Skeletal muscle tissue (tissue), 3 donors: ENCODE measurements at regions not wholly inside any gene's neighbourhood (a gene's known extent, or its start where the extent isn't known, plus 50 kb on each side); places are given as distances from the start of the nearest gene placed in this dataset.

Source experiments
- H3K27ac ChIP-seq: one replicate; pipeline ENCODE4 v1.7.0; 2013; ENCODE audit warnings: mild to moderate bottlenecking, low read depth, low read length, inconsistent platforms
- H3K27me3 ChIP-seq, 3 donors: one replicate each; pipeline ENCODE4 v1.7.0; 2013; ENCODE audit warnings: low read length in 3 of 3; ENCODE audit not compliant: control insufficient read depth in 3 of 3, insufficient read depth in 3 of 3
- H3K36me3 ChIP-seq, 3 donors: one replicate each; pipeline ENCODE4 v1.7.0; 2013; ENCODE audit warnings: low read length in 3 of 3; ENCODE audit not compliant: control insufficient read depth in 3 of 3, insufficient read depth in 3 of 3
- H3K4me1 ChIP-seq, 3 donors: one replicate each; pipeline ENCODE4 v1.7.0; 2013; ENCODE audit warnings: low read length in 3 of 3, mild to moderate bottlenecking in 3 of 3; ENCODE audit not compliant: control insufficient read depth in 3 of 3, insufficient read depth in 3 of 3
- H3K4me3 ChIP-seq, 3 donors: one replicate each; pipeline ENCODE4 v1.7.0; 2013; ENCODE audit warnings: low read length in 3 of 3
- H3K9ac ChIP-seq, 3 donors: one replicate each; pipeline ENCODE4 v1.7.0; 2013; ENCODE audit warnings: low read length in 3 of 3, mild to moderate bottlenecking in 3 of 3, moderate library complexity in 2 of 3, low read depth in 1 of 3
- H3K9me3 ChIP-seq, 3 donors: one replicate each; pipeline ENCODE4 v1.7.0; 2013; ENCODE audit warnings: low read length in 3 of 3; ENCODE audit not compliant: control insufficient read depth in 3 of 3
- donor health status: Osteomylitis.

DNA sequence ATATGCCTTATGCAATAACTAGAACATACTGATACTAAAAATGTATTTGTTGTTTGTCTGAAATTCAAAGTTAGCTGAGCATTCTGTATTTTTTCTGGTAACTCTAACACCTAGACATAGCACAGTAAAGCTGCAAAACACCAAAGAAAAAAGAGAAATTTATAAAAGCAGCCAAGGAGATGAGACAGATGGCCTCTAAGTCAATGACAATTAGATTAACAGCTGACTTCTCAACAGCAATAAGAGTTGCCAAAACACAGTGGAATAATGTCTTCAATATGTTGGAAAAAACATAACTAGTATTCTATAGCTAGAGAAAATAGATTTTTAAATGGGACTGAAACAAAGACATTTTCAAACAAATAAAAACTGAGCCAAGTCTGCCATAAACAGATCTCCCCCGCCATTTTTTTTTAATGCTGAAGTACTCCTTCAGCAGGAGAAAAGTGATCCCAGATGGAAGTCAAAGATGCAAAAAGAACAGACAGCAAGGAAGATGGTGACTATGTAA is 81.3 kb downstream of the SYF2 start:
- Histone ChIP-seq H3K36me3 (no peaks in the 10 kb centered on the region), H3K4me1 (peaks cover 0 to 4% (median 0%) of the 10 kb centered on the region in 3 donors), H3K9ac (no peak overlapping the region), H3K27me3 (peaks cover 12 to 26% (median 21%) of the 10 kb centered on the region in 3 donors), H3K9me3 (no peaks in the 10 kb centered on the region), H3K27ac (no peak overlapping the region), H3K4me3 (no peak overlapping the region)

DNA sequence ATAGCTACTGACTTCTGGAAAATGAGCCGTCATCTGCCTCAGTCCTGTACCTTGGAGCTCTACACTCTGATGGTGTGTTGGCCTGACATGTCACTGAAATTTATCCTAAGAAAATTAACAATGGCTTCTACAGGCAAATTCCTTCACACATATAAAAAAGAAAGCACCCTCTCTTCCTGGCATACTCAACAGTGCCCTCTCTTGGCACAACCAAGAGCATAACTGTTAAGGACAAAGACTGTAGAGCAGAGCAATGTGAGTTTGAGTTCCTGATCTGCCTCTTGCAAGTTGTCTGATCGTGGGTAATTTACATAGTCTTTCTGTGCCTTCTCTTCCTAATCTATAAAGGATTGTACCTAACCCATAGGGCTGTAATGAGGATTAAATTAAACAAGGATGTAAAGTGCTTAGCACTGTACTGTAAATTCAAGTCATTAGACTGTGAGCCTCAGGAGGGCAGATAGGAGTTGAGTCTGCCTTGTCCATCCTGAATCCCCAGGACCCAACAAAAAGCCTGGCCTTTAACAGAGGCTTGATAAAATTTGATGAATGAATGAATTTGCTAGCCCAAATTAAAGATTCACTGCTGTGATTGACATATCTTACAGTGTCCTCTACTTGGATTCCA is 83.5 kb downstream of the SYF2 start:
- no peak overlapping the region for H3K9ac ChIP-seq
- H3K27me3 ChIP-seq = peaks cover 10 to 28% (median 25%) of the 10 kb centered on the region in 3 donors
- H3K27ac ChIP-seq = no peak overlapping the region
- H3K36me3 ChIP-seq = no peaks in the 10 kb centered on the region
- no peaks in the 10 kb centered on the region for H3K9me3 ChIP-seq
- peaks cover 0 to 4% (median 0%) of the 10 kb centered on the region in 3 donors for H3K4me1 ChIP-seq
- H3K4me3 ChIP-seq = no peak overlapping the region

DNA sequence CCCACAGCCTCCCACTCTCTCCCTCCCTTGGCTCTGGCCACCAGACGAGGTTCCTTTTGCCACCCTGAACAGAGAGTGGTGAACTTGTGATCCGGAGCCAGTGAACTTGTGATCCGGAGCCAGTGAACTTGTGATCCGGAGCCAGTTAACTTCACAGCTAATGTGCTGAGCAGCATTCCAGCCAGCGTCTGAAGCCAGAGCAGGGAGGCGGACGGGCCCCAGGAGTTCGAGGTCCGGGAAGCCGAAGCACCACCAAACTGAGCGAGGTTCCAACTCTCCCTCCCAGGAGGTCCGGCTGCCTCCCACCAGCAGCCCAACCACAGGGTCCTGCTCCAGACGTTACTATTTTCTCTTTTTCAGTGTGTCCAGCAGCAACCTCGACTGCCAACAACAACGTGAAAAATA is 85.8 kb downstream of the SYF2 start:
- Histone ChIP-seq H3K27ac (no peak overlapping the region), H3K36me3 (no peaks in the 10 kb centered on the region), H3K4me1 (peaks cover 0 to 4% (median 0%) of the 10 kb centered on the region in 3 donors), H3K27me3 (peaks cover 8 to 27% (median 26%) of the 10 kb centered on the region in 3 donors), H3K9ac (no peak overlapping the region), H3K4me3 (no peak overlapping the region), H3K9me3 (no peaks in the 10 kb centered on the region)

DNA sequence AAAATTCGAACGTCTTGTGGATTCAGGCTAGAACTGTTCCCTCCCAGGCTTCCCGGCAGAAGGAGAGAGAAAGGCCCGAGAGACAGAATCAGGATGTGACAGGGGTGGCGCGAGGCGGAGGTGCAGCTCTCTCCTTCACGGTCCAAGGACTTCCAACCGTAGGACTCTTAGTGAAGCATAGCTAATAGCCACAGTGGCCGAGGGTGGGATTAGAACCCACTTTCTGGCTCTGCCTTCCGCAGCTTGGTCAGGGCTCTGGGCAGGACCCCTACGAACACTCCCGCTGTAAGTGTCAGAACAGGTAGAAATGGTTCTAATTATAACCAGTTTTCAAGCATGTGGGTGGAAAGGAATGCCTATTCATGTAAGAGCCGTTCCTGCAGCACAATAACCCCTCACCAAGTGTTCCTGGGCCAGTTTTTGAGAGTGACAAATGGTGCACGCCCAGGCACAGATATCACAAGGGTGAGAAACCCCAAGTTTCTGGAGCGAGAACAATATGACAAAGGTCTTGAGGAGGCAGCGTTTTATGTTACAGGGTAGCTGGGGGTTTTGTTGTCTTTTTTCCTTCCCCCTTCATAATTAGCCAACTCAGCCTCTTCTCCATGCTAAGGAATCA is 86.4 kb downstream of the SYF2 start:
- Histone ChIP-seq H3K4me3 (no peak overlapping the region), H3K9me3 (no peaks in the 10 kb centered on the region), H3K36me3 (no peaks in the 10 kb centered on the region), H3K27me3 (peaks cover 8 to 27% (median 26%) of the 10 kb centered on the region in 3 donors), H3K9ac (no peak overlapping the region), H3K27ac (no peak overlapping the region), H3K4me1 (peaks cover 0 to 4% (median 0%) of the 10 kb centered on the region in 3 donors)

DNA sequence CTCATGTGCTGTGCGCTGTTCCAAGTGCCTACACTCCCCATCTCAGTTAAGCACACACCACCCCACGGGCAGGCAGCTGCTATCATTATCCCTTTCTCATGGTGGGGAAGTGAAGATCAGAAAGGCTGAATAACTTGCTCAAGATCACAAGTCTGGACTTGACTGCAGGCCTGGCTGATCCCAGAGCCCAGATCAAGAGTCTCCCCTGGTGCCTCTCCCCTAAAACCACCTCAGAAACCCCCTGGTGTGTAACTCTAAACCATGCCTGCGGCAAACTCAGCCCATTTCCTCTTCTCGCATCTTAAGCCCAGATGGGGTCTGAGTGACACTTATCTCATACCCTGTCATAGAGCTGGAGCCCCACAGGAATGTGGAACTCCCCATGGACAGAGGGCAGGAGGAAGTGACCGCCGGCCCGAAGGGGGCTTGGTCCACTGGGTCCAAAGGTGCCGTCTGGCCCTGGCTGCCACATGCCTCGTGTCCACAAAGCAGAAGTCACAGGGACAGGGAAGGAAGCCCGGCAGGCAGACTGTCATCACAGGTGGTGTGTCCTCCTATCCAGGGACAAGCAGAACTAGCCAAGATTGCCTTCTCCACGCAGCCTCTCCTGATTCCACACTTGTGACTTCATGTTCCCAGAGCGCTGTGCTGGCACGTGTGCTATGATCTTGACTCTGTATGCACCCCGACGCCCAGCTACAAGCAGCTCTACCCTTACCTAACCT is 92.1 kb downstream of the SYF2 start:
- Histone ChIP-seq H3K4me3 (no peak overlapping the region), H3K4me1 (peaks cover 0 to 5% (median 0%) of the 10 kb centered on the region in 3 donors), H3K9me3 (no peaks in the 10 kb centered on the region), H3K36me3 (no peaks in the 10 kb centered on the region), H3K27me3 (peaks cover 18 to 22% (median 21%) of the 10 kb centered on the region in 3 donors), H3K27ac (no peak overlapping the region), H3K9ac (no peak overlapping the region)

DNA sequence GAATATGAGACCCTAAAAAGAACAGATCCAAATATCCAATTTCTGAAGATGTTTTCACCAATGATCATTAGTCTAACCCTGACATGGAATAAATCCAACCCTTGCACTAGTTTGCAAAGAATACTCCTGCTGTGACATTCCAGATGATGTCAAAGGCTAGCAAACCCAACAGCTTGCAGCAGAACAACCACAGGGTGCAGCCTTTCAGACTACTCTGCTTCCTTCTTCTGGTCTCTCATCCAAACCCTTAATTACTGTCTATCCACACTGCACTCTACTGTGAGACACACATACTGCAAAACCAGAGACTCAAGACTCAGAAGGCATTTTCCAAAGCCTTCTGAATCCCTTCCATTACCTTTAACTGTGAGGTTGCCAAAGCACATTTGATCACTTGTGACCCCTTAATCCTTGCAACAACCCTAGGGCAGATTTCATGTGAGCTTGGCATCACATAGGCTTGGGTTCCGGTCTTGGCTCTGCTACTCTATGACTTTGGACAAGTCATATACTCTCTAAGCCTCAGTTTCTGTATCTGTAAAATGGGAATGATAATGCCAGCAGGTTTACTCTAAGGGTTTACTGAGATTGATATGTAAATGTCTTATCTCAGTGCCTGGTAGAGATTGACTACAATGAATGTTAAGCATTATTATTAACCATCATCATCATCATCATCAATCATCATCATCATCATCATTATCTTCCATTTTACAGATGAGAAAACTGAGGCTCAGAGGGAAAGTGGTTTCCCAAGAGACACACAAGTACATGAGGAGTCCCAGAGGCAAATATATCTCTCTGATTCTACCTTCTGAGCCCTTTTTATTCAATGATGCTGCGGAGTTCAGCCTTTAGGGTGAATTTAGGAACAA is 94.5 kb downstream of the SYF2 start:
- H3K9ac ChIP-seq = no peak overlapping the region
- no peak overlapping the region for H3K27ac ChIP-seq
- H3K36me3 ChIP-seq = no peaks in the 10 kb centered on the region
- H3K27me3 ChIP-seq = peaks cover 18 to 26% (median 21%) of the 10 kb centered on the region in 3 donors
- no peaks in the 10 kb centered on the region for H3K9me3 ChIP-seq
- no peak overlapping the region for H3K4me3 ChIP-seq
- peaks cover 0 to 5% (median 0%) of the 10 kb centered on the region in 3 donors for H3K4me1 ChIP-seq

DNA sequence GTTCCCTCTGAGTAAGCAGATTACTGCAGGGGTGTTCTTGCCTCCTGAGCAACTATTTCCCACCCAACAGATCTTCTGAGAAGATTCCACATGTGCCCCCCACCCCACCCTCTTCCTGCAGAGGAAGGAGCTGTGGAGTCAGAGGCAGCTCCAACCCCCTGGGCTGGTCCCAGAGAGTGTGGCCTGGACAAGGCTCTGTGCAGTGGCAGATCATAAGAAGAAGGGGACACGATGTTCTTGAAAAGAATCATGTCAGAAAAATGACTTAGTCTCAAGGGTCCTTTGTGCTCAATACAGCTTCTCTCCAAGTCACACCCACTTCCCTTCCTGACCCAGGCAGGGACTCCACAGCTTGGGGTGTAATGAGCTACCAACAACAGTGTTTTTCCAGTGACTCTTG is 95.2 kb downstream of the SYF2 start:
- Histone ChIP-seq H3K27me3 (peaks cover 18 to 26% (median 21%) of the 10 kb centered on the region in 3 donors), H3K4me3 (no peak overlapping the region), H3K4me1 (peaks cover 0 to 5% (median 0%) of the 10 kb centered on the region in 3 donors), H3K9me3 (no peaks in the 10 kb centered on the region), H3K36me3 (no peaks in the 10 kb centered on the region), H3K9ac (no peak overlapping the region), H3K27ac (no peak overlapping the region)

DNA sequence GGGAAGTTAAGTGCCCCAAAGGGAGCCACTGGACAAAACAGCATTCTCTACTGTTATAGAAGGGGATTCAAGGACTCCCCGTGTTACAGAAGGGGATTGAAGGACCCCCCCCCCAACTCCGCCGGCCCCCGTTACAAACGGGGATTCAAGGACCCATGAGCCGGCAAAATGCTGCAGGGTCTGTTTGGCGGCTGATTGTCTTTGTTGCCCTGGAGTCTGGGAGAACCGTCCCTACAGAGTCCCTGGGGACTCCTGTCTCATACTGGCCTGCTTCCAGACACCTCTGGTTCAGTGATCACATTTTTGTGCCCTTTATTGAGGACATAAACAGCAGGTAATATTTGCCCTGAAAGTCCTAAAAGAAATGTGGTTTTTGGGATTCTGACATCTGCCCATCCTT is 96.4 kb downstream of the SYF2 start:
- no peaks in the 10 kb centered on the region for H3K36me3 ChIP-seq
- H3K4me3 ChIP-seq = no peak overlapping the region
- H3K27ac ChIP-seq = no peak overlapping the region
- H3K4me1 ChIP-seq = peaks cover 0 to 5% (median 0%) of the 10 kb centered on the region in 3 donors
- no peaks in the 10 kb centered on the region for H3K9me3 ChIP-seq
- H3K27me3 ChIP-seq = peaks cover 16 to 30% (median 26%) of the 10 kb centered on the region in 3 donors
- no peak overlapping the region for H3K9ac ChIP-seq

DNA sequence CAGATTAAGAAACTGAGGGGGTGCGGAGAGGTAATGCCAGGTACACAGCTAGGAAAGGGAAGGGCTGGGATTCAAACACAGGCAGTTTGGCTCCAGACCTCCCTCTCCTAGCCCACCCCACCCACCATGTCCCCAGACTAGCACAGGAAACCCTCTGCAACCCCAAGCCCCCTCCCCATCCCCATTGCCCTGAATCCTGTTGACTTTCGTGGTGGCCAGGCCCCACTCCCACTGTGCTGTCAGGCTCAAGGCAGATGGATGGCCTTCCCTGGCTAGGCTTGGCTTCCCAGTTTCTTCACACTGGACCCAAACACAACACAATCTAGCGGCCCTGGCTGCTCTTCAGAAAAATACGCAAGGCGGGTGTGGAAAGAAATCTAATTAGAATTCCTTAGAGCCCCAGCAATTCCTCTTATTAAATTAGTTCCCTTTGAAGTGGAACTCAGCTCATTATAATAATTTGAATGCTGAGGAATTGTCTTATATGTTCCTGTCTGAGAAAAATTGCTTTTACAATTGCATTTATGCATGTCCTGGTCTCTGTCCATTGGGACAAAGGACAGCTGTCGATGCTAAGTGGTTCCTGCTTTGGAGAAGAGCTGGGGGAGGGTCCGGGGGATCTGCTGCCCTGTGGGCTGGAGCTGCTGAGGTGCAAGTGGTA is 97.4 kb downstream of the SYF2 start:
- H3K9me3 ChIP-seq = no peaks in the 10 kb centered on the region
- H3K36me3 ChIP-seq = no peaks in the 10 kb centered on the region
- peaks cover 9 to 27% (median 22%) of the 10 kb centered on the region in 3 donors for H3K27me3 ChIP-seq
- no peak overlapping the region for H3K9ac ChIP-seq
- H3K27ac ChIP-seq = no peak overlapping the region
- H3K4me1 ChIP-seq = no peaks in the 10 kb centered on the region
- no peak overlapping the region for H3K4me3 ChIP-seq
